GM23248 (cell line): ENCODE measurements at regions not wholly inside any gene's neighbourhood (a gene's known extent, or its start where the extent isn't known, plus 50 kb on each side); places are given as distances from the start of the nearest gene placed in this dataset.

Source experiments
- DNase-seq: peaks from one replicate; pipeline ENCODE4 v3.0.0-alpha.2; 2015
- H2AFZ ChIP-seq: fragments of 200-600 bp; sonication (generic); 2 replicates; pipeline ENCODE4 v1.6.1; 2016; ENCODE audit warnings: antibody characterized with exemption
- H3F3A ChIP-seq: fragments of 200-600 bp; sonication (generic); 2 replicates; pipeline ENCODE4 v1.6.1; 2016; ENCODE audit warnings: mild to moderate bottlenecking, antibody characterized with exemption, mixed run types; ENCODE audit not compliant: insufficient read depth
- H3K27ac ChIP-seq: fragments of 200-600 bp; sonication (generic); 2 replicates; pipeline ENCODE4 v1.5.1; 2016; ENCODE audit warnings: mild to moderate bottlenecking
- H3K27me3 ChIP-seq: fragments of 200-600 bp; sonication (generic); replicated peaks from 2 replicates; pipeline ENCODE4 v1.6.1; 2016; ENCODE audit warnings: mild to moderate bottlenecking; ENCODE audit not compliant: insufficient read depth
- H3K36me3 ChIP-seq: fragments of 200-600 bp; sonication (generic); 2 replicates; pipeline ENCODE4 v1.6.1; 2016; ENCODE audit warnings: low read depth, mild to moderate bottlenecking
- H3K4me1 ChIP-seq: fragments of 200-600 bp; sonication (generic); 2 replicates; pipeline ENCODE4 v1.6.1; 2016; ENCODE audit warnings: mild to moderate bottlenecking; ENCODE audit not compliant: insufficient read depth
- H3K4me2 ChIP-seq: fragments of 200-600 bp; sonication (generic); one replicate; pipeline ENCODE4 v1.6.1; 2016; ENCODE audit warnings: mild to moderate bottlenecking; ENCODE audit not compliant: unreplicated experiment
- H3K4me3 ChIP-seq: fragments of 200-600 bp; sonication (generic); 2 replicates; pipeline ENCODE4 v1.5.1; 2016; ENCODE audit warnings: mild to moderate bottlenecking
- H3K79me2 ChIP-seq: fragments of 200-600 bp; sonication (generic); 2 replicates; pipeline ENCODE4 v1.6.1; 2016; ENCODE audit warnings: mild to moderate bottlenecking; ENCODE audit not compliant: insufficient read depth
- H3K9ac ChIP-seq: fragments of 200-600 bp; sonication (generic); 2 replicates; pipeline ENCODE4 v1.6.1; 2016; ENCODE audit warnings: mild to moderate bottlenecking
- H3K9me2 ChIP-seq: fragments of 200-600 bp; sonication (generic); 2 replicates; pipeline ENCODE4 v1.6.1; 2016; ENCODE audit warnings: mixed run types, mild to moderate bottlenecking, moderate library complexity; ENCODE audit not compliant: insufficient read depth
- H3K9me3 ChIP-seq: fragments of 200-600 bp; sonication (generic); one replicate; pipeline ENCODE4 v1.6.1; 2017; ENCODE audit warnings: low read depth
- H4K20me1 ChIP-seq: fragments of 200-600 bp; sonication (generic); 2 replicates; pipeline ENCODE4 v1.6.0; 2016; ENCODE audit not compliant: insufficient read depth
- EZH2 ChIP-seq: fragments of 200-600 bp; sonication (generic); IDR thresholded peaks from 2 replicates; pipeline ENCODE4 v1.6.1; 2018; ENCODE audit warnings: antibody characterized with exemption, mild to moderate bottlenecking; ENCODE audit not compliant: insufficient read depth, poor library complexity, severe bottlenecking
- EZH2phosphoT487 ChIP-seq: fragments of 200-600 bp; sonication (generic); IDR thresholded peaks from 2 replicates; pipeline ENCODE4 v1.6.1; 2018; ENCODE audit warnings: antibody characterized with exemption, moderate library complexity, mild to moderate bottlenecking, low read depth; ENCODE audit not compliant: insufficient read depth
- WGBS, 2 experiments: methylation state at CpG; one replicate each; pipeline ENCODE4 v1.1.6; 2015 to 2017; ENCODE audit warnings: low lambda C conversion rate in 2 of 2, low coverage in 1 of 2; ENCODE audit errors: missing lambda C conversion rate in 2 of 2; 5-methylcytosine and 5-hydroxymethylcytosine counted together
- in situ Hi-C: fragments of 300-500 bp; cut with MboI; formaldehyde crosslinking; loops from 2 replicates; pipeline ENCODE4 v1.15.0; 2020

- TF ChIP-seq EZH2phosphoT487 (no peak), EZH2 (no peak)
- no peaks in the 10 kb centered on the region for H3F3A ChIP-seq
- WGBS, 2 experiments: 45 to 46% methylated on average over 18 of the region's 18 CpGs
- H3K9me2 ChIP-seq: no peaks in the 10 kb centered on the region
- no peaks in the 10 kb centered on the region for H3K9me3 ChIP-seq
- H3K27me3 ChIP-seq: no peaks in the 10 kb centered on the region
- DNase-seq: no peak
- H2AFZ ChIP-seq: no peak overlapping the region
- no peaks in the 10 kb centered on the region for H4K20me1 ChIP-seq
- no peaks in the 10 kb centered on the region for H3K79me2 ChIP-seq
- H3K4me1 ChIP-seq: no peaks in the 10 kb centered on the region
- no peaks in the 10 kb centered on the region for H3K36me3 ChIP-seq
- in situ Hi-C loops: no loop called here
- no peak overlapping the region for H3K9ac ChIP-seq
- H3K4me3 ChIP-seq: no peak overlapping the region
- H3K4me2 ChIP-seq: no peak overlapping the region
- no peak overlapping the region for H3K27ac ChIP-seq
These were observed 118.4 kb upstream of the TMEM18 start for GRCh38 chr2:795531-796041.

DNA sequence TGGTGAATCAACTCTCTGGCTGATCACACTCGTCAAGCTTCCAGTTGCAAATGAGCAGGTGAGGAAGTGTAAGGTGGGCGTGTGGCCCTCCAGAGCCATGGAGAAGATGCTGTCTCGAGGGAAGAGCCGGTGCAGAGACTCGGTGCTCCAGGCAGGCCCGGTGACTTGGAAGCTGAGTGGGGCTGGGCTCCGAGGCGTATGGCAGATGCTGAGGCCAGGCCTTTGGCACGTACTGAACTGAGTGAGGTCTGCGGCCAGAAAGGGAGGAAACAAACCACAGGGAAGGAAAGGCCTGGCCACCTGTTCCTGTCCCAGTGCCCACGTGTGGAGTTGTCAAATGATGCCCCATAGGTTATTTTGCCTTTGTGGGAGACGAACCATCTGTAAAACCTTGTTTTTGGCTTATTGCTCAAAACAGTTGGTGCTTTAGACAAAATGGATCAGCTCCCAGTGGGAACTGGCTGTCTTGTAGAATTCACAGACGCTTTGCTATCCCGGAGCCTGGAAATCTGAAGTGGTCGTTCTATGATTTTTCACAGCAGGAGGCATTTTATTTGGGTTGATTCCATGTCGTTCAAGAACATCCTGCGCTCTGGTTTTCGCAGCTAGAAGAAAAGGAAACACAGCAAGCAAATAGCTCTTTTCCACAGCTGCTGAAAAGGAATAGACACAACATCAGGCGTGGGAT is 117.5 kb upstream of the TMEM18 start:
- Histone ChIP-seq H3K9me3 (no peaks in the 10 kb centered on the region), H3K4me1 (no peaks in the 10 kb centered on the region), H3K9ac (no peak overlapping the region), H2AFZ (no peak overlapping the region), H3K79me2 (no peaks in the 10 kb centered on the region), H3K36me3 (no peaks in the 10 kb centered on the region), H3K4me2 (no peak overlapping the region), H3K27me3 (no peaks in the 10 kb centered on the region), H3K4me3 (no peak overlapping the region), H3K9me2 (no peaks in the 10 kb centered on the region), H4K20me1 (no peaks in the 10 kb centered on the region), H3F3A (no peaks in the 10 kb centered on the region), H3K27ac (no peak overlapping the region)
- in situ Hi-C loops: no loop called here
- WGBS, 2 experiments: 16 to 18% methylated on average over 19 of the region's 19 CpGs
- no peak for DNase-seq
- no peak for TF ChIP-seq EZH2
- no peak for TF ChIP-seq EZH2phosphoT487

- Histone ChIP-seq H3K27me3 (no peaks in the 10 kb centered on the region), H3K9me2 (no peaks in the 10 kb centered on the region), H3F3A (no peaks in the 10 kb centered on the region), H3K9me3 (no peaks in the 10 kb centered on the region), H2AFZ (no peak overlapping the region), H3K27ac (no peak overlapping the region), H3K4me3 (no peak overlapping the region), H4K20me1 (no peaks in the 10 kb centered on the region), H3K79me2 (no peaks in the 10 kb centered on the region), H3K4me2 (no peak overlapping the region), H3K9ac (no peak overlapping the region), H3K4me1 (no peaks in the 10 kb centered on the region), H3K36me3 (no peaks in the 10 kb centered on the region)
- in situ Hi-C loops: no loop called here
- 32 to 36% methylated on average over 7 of the region's 7 CpGs for WGBS, 2 experiments
- TF ChIP-seq EZH2phosphoT487 (no peak), EZH2 (no peak)
- no peak for DNase-seq
These were observed 116.0 kb upstream of the TMEM18 start for GRCh38 chr2:793236-793635.

DNA sequence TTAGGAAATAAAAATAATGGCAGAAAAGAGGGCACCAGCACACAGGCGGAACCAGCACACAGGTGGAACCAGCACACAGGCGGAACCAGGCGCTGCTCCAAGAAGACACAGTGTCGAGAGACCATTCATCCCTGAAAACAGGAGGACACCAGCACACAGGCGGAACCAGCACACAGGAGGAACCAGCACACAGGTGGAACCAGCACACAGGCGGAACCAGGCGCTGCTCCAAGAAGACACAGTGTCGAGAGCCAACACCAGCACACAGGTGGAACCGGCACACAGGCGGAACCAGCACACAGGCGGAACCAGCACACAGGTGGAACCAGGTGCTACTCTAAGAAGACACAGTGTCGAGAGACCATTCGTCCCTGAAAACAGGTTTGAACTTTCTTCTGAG is 115.5 kb upstream of the TMEM18 start:
- Histone ChIP-seq H3K27ac (no peak overlapping the region), H3F3A (no peaks in the 10 kb centered on the region), H3K9me2 (no peaks in the 10 kb centered on the region), H2AFZ (no peak overlapping the region), H3K4me1 (no peaks in the 10 kb centered on the region), H4K20me1 (no peaks in the 10 kb centered on the region), H3K4me2 (no peak overlapping the region), H3K4me3 (no peak overlapping the region), H3K27me3 (no peaks in the 10 kb centered on the region), H3K79me2 (no peaks in the 10 kb centered on the region), H3K36me3 (no peaks in the 10 kb centered on the region), H3K9ac (no peak overlapping the region), H3K9me3 (no peaks in the 10 kb centered on the region)
- no peak for DNase-seq
- 56 to 57% methylated on average over 13 of the region's 13 CpGs for WGBS, 2 experiments
- TF ChIP-seq EZH2phosphoT487 (no peak), EZH2 (no peak)
- in situ Hi-C loops: no loop called here
